Panc1 (cell line): ENCODE measurements at regions not wholly inside any gene's neighbourhood (a gene's known extent, or its start where the extent isn't known, plus 50 kb on each side); places are given as distances from the start of the nearest gene placed in this dataset.

ENCODE experiments used
- ATAC-seq: fragments of 200-7000 bp; cut with Tn5 transposase; 2 replicates; pipeline ENCODE4 v1.9.1; 2020; ENCODE audit warnings: mild to moderate bottlenecking, moderate library complexity
- BruUV-seq: library from RNA; stranded (reverse); fragments of 400-500 nt; replicated peaks from 2 replicates; lab custom pipeline; 2021; lab: Mats Ljungman, UMichigan
- CTCF ChIA-PET: fragments of 300-600 bp; sonication (Branson Sonifier 250); formaldehyde crosslinking; loops from one replicate; lab custom pipeline; 2022; ENCODE audit warnings: antibody characterized with exemption; lab: Charles Lee
- POLR2A ChIA-PET: fragments of 300-600 bp; sonication (Branson Sonifier 250); formaldehyde crosslinking; loops from one replicate; lab custom pipeline; 2022; ENCODE audit warnings: antibody characterized with exemption; lab: Charles Lee
- DNase-seq: peaks from one replicate; pipeline ENCODE4 v3.0.0-alpha.2; 2010; ENCODE audit warnings: low read depth, low spot score
- H3K27ac ChIP-seq: 2 replicates; pipeline ENCODE4 v1.5.1; 2011; ENCODE audit warnings: mild to moderate bottlenecking, low read length, inconsistent platforms
- H3K27me3 ChIP-seq: fragments of 200-500 bp; sonication (Bioruptor generic); 2 replicates; pipeline ENCODE4 v1.6.0; 2014; ENCODE audit warnings: low read length, inconsistent platforms; ENCODE audit not compliant: control insufficient read depth, insufficient read depth
- H3K36me3 ChIP-seq: fragments of 200-500 bp; sonication (Bioruptor generic); 2 replicates; pipeline ENCODE4 v1.5.1; 2014; ENCODE audit warnings: inconsistent platforms, mild to moderate bottlenecking, low read length, moderate library complexity; ENCODE audit not compliant: control insufficient read depth, insufficient read depth
- H3K4me1 ChIP-seq: 2 replicates; pipeline ENCODE4 v1.5.1; 2011; ENCODE audit warnings: inconsistent platforms, mild to moderate bottlenecking, low read length, moderate library complexity; ENCODE audit not compliant: control insufficient read depth, insufficient read depth
- H3K4me3 ChIP-seq, 2 experiments: 2 replicates each; pipeline ENCODE4 v1.5.1; 2011 to 2012; ENCODE audit warnings: low read depth in 2 of 2, low read length in 2 of 2, mild to moderate bottlenecking in 2 of 2, inconsistent platforms in 1 of 2, moderate library complexity in 1 of 2
- H3K9me3 ChIP-seq: fragments of 200-500 bp; sonication (Bioruptor generic); 2 replicates; pipeline ENCODE4 v1.5.1; 2014; ENCODE audit warnings: low read depth, mild to moderate bottlenecking, inconsistent platforms, low read length, moderate library complexity; ENCODE audit not compliant: control insufficient read depth, insufficient read depth
- POLR2AphosphoS5 ChIP-seq: IDR thresholded peaks from 2 replicates; pipeline ENCODE4 v1.6.1; 2012; ENCODE audit warnings: mild to moderate bottlenecking, low read depth, low read length, moderate library complexity
- SIN3A ChIP-seq: IDR thresholded peaks from 2 replicates; pipeline ENCODE4 v1.6.1; 2012; ENCODE audit warnings: low read depth, mild to moderate bottlenecking, low read length, moderate library complexity, borderline replicate concordance; ENCODE audit not compliant: insufficient read depth
- TCF7L2 ChIP-seq: IDR thresholded peaks from 2 replicates; pipeline ENCODE4 v1.6.1; 2011; ENCODE audit warnings: mild to moderate bottlenecking, low read depth, low read length, inconsistent platforms
- in situ Hi-C: cut with HindIII; loops from 2 replicates; pipeline ENCODE4 v1.10.0; 2016; ENCODE audit warnings: low sequenced_read_pairs, low pct_unique_long_range_greater_than_20kb
- intact Hi-C: fragments of 100-400 bp; cut with micrococcal nuclease; formaldehyde crosslinking; loops from one replicate; pipeline ENCODE4 v1.10.0; 2022; ENCODE audit not compliant: unreplicated experiment
- TF ChIP-seq, protein P1 (sequence below), 2 experiments: IDR thresholded peaks; 2 replicates each; pipeline ENCODE4 v1.6.1; 2011 to 2012; ENCODE audit warnings: low read depth in 2 of 2, control low read depth in 1 of 2, low read length in 1 of 2, mild to moderate bottlenecking in 1 of 2, moderate library complexity in 1 of 2; ENCODE audit not compliant: insufficient read depth in 1 of 2
- TF ChIP-seq, protein P2 (sequence below): fragments of 450-650 bp; IDR thresholded peaks from 2 replicates; pipeline ENCODE4 v1.5.1; 2017; ENCODE audit warnings: mild to moderate bottlenecking

DNA sequence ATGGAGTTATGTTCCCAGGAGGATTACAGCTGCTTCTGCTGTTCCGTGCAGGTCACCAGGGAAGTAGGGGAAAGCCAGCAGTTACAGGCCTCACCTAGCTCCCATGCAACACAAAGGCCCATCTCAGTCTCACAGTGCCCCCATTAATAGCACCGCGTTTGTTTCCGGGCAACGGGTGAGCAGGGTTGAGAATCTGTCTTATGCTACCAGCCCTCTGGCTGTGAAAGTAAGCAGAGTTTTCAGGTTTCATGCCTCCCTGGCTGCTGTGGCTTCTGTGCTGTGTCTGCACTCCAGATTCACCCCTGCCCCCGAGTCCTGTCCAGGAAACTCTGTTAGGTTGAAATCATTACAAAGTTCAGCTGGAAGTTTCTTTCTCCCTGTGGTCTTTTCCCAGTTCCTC is 254.4 kb upstream of the GPR149 start:
- H3K4me1 ChIP-seq = no peaks in the 10 kb centered on the region
- BruUV-seq = no TSS peak
- intact Hi-C loops = no loop called here
- TF ChIP-seq TCF7L2 (no peak), SIN3A (no peak), POLR2AphosphoS5 (no peak)
- TF ChIP-seq, protein P1, sequence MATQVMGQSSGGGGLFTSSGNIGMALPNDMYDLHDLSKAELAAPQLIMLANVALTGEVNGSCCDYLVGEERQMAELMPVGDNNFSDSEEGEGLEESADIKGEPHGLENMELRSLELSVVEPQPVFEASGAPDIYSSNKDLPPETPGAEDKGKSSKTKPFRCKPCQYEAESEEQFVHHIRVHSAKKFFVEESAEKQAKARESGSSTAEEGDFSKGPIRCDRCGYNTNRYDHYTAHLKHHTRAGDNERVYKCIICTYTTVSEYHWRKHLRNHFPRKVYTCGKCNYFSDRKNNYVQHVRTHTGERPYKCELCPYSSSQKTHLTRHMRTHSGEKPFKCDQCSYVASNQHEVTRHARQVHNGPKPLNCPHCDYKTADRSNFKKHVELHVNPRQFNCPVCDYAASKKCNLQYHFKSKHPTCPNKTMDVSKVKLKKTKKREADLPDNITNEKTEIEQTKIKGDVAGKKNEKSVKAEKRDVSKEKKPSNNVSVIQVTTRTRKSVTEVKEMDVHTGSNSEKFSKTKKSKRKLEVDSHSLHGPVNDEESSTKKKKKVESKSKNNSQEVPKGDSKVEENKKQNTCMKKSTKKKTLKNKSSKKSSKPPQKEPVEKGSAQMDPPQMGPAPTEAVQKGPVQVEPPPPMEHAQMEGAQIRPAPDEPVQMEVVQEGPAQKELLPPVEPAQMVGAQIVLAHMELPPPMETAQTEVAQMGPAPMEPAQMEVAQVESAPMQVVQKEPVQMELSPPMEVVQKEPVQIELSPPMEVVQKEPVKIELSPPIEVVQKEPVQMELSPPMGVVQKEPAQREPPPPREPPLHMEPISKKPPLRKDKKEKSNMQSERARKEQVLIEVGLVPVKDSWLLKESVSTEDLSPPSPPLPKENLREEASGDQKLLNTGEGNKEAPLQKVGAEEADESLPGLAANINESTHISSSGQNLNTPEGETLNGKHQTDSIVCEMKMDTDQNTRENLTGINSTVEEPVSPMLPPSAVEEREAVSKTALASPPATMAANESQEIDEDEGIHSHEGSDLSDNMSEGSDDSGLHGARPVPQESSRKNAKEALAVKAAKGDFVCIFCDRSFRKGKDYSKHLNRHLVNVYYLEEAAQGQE (IDR thresholded peaks at IDR 0.05; ENCODE audit: insufficient read depth in 1 of 2, low read depth in 2 of 2, low read length in 1 of 2) = no peak
- TF ChIP-seq, protein P2, sequence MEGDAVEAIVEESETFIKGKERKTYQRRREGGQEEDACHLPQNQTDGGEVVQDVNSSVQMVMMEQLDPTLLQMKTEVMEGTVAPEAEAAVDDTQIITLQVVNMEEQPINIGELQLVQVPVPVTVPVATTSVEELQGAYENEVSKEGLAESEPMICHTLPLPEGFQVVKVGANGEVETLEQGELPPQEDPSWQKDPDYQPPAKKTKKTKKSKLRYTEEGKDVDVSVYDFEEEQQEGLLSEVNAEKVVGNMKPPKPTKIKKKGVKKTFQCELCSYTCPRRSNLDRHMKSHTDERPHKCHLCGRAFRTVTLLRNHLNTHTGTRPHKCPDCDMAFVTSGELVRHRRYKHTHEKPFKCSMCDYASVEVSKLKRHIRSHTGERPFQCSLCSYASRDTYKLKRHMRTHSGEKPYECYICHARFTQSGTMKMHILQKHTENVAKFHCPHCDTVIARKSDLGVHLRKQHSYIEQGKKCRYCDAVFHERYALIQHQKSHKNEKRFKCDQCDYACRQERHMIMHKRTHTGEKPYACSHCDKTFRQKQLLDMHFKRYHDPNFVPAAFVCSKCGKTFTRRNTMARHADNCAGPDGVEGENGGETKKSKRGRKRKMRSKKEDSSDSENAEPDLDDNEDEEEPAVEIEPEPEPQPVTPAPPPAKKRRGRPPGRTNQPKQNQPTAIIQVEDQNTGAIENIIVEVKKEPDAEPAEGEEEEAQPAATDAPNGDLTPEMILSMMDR = no peak
- no peaks in the 10 kb centered on the region for H3K27me3 ChIP-seq
- DNase-seq (no peak), ATAC-seq (no peak)
- ChIA-PET POLR2A (no interaction called here), CTCF (no interaction called here)
- no peaks in the 10 kb centered on the region; the same call in 1 of the 2 replicates for H3K9me3 ChIP-seq
- in situ Hi-C loops = no loop called here
- H3K4me3 ChIP-seq = no peak overlapping the region
- H3K36me3 ChIP-seq = no peaks in the 10 kb centered on the region
- H3K27ac ChIP-seq = no peak overlapping the region

DNA sequence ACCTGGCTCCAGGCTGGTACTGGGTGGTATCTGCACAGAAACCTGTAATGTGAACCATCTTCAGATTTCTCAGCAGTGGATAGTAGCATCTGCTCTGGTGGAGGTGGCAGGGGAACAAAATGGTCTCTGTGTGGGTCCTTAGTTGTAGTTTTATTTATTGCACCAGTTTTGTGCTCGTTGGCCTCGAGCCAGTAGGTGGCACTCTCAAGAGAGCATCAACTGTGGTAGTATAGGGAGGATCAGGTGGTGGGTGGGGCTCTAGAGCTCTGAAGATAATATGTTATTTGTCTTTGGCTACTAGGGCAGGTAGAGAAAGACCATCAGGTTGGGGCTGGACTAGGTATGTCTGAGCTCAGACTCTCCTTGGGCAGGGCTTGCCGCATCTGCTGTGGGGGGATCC is 254.0 kb upstream of the GPR149 start:
- H3K9me3 ChIP-seq = no peaks in the 10 kb centered on the region; the same call in 1 of the 2 replicates
- no peak for ATAC-seq
- H3K4me1 ChIP-seq = no peaks in the 10 kb centered on the region
- H3K4me3 ChIP-seq = no peak overlapping the region
- no peak overlapping the region for H3K27ac ChIP-seq
- H3K27me3 ChIP-seq = no peaks in the 10 kb centered on the region
- ChIA-PET CTCF (no interaction called here), POLR2A (no interaction called here)
- DNase-seq = no peak
- no peaks in the 10 kb centered on the region for H3K36me3 ChIP-seq
- in situ Hi-C loops = no loop called here
- TF ChIP-seq, protein P1 (IDR thresholded peaks at IDR 0.05; ENCODE audit: insufficient read depth in 1 of 2, low read depth in 2 of 2, low read length in 1 of 2) = no peak
- TF ChIP-seq POLR2AphosphoS5 = no peak
- TF ChIP-seq, protein P2 = no peak
- TF ChIP-seq SIN3A = no peak
- TF ChIP-seq TCF7L2 = no peak
- no TSS peak for BruUV-seq
- intact Hi-C loops = no loop called here
